Stomach (tissue), 8 donors: ENCODE measurements at regions not wholly inside any gene's neighbourhood (a gene's known extent, or its start where the extent isn't known, plus 50 kb on each side); places are given as distances from the start of the nearest gene placed in this dataset.

Experiments
- DNase-seq, 2 donors: peaks; one replicate each; pipeline versions ENCODE4 v3.0.0 to v3.0.0-alpha.2; 2013 to 2019
- H3K27ac ChIP-seq, 5 donors: fragments of 200-600 bp in 4 of 5; sonication (generic) in 4 of 5; one replicate each; pipeline ENCODE4 v1.5.1; 2013 to 2019; ENCODE audit warnings: mild to moderate bottlenecking in 1 of 5, moderate library complexity in 1 of 5
- H3K27me3 ChIP-seq, 3 donors: fragments of 200-600 bp; sonication (generic); one replicate each; pipeline ENCODE4 v1.5.1; 2017 to 2019; ENCODE audit warnings: mixed run types in 1 of 3
- H3K36me3 ChIP-seq, 4 donors: fragments of 200-600 bp; sonication (generic); 1 replicate in 3 of 4; 2 replicates in 1 of 4; pipeline ENCODE4 v1.5.1; 2016 to 2019
- H3K4me1 ChIP-seq, 4 donors: fragments of 200-600 bp; sonication (generic); one replicate each; pipeline ENCODE4 v1.5.1; 2016 to 2019
- H3K4me3 ChIP-seq, 4 donors: fragments of 200-600 bp; sonication (generic) in 3 of 4; one replicate each; pipeline ENCODE4 v1.5.1; 2016 to 2019; ENCODE audit warnings: mild to moderate bottlenecking in 1 of 4
- H3K9me3 ChIP-seq, 4 donors: fragments of 200-600 bp; sonication (generic); one replicate each; pipeline ENCODE4 v1.5.1; 2016 to 2019
- CTCF ChIP-seq, 7 experiments: fragments of 450-650 bp in 4 of 7; fragments of 200-600 bp in 3 of 7; sonication (generic) in 3 of 7; IDR thresholded peaks; one replicate each; pipeline ENCODE4 v1.5.1; 2016 to 2019; ENCODE audit warnings: antibody characterized with exemption in 7 of 7, control low read depth in 2 of 7, mild to moderate bottlenecking in 1 of 7
- EP300 ChIP-seq: sonication (generic); formaldehyde crosslinking; IDR thresholded peaks from one replicate; pipeline ENCODE4 v1.6.1; 2017; ENCODE audit warnings: antibody characterized with exemption
- POLR2A ChIP-seq, 4 donors: fragments of 450-650 bp; IDR thresholded peaks; one replicate each; pipeline ENCODE4 v1.6.1; 2016; ENCODE audit warnings: antibody characterized with exemption in 4 of 4, control low read depth in 2 of 4, mild to moderate bottlenecking in 1 of 4, moderate library complexity in 1 of 4
- POLR2AphosphoS5 ChIP-seq, 3 donors: sonication (generic); formaldehyde crosslinking; IDR thresholded peaks; one replicate each; pipeline ENCODE4 v1.6.1; 2016; ENCODE audit warnings: antibody characterized with exemption in 3 of 3
- WGBS, 5 donors: extraction: QIAGEN DNeasy Blood & Tissue Kit in 3 of 5; methylation state at CpG; one replicate each; pipeline versions ENCODE4 v1.1.5 to v1.1.7; 2013 to 2018; 5-methylcytosine and 5-hydroxymethylcytosine counted together
- intact Hi-C: fragments of 100-400 bp; cut with DNase I; formaldehyde crosslinking; loops from one replicate; pipeline ENCODE4 v1.15.1; 2023; ENCODE audit warnings: low total_unique reads
- donor health status: healthy with polysubstance abuse.
- donor health status: Bipolar disorder and iron deficiency.
- donor health status: healthy.

DNA sequence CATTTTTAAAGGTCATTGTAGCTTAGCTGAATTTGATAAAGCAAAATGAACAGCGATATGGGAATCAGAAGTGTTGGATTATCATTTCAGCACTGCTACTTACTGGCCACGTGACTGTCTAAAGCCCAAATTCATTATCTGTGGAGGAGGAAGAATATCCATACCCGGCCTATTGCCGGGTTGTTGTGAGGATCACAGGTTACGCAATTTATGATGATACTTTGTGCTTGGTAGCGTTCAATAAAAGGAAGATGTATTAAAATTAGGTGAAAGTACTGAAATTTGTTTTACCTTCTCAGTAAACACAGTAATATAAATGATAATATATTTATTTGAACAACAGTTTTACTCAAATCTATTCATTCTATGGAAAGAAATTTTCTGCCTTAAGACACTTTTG lies 1540.2 kb downstream of the ADGRL3 start:
- no peak for DNase-seq
- H3K27me3 ChIP-seq = no peaks in the 10 kb centered on the region
- H3K36me3 ChIP-seq = no peaks in the 10 kb centered on the region
- no peak for TF ChIP-seq EP300
- TF ChIP-seq POLR2A (IDR thresholded peaks at IDR 0.05) = no peak
- no peak for TF ChIP-seq POLR2AphosphoS5 (IDR thresholded peaks at IDR 0.05)
- TF ChIP-seq CTCF (IDR thresholded peaks at IDR 0.05) = no peak
- H3K27ac ChIP-seq = no peak overlapping the region
- no peaks in the 10 kb centered on the region for H3K4me1 ChIP-seq
- intact Hi-C loops = no loop called here
- H3K9me3 ChIP-seq = no peaks in the 10 kb centered on the region
- no peak overlapping the region for H3K4me3 ChIP-seq
- 80 to 82% (median 81%) methylated on average over 6 of the region's 6 CpGs for WGBS, 5 donors

DNA sequence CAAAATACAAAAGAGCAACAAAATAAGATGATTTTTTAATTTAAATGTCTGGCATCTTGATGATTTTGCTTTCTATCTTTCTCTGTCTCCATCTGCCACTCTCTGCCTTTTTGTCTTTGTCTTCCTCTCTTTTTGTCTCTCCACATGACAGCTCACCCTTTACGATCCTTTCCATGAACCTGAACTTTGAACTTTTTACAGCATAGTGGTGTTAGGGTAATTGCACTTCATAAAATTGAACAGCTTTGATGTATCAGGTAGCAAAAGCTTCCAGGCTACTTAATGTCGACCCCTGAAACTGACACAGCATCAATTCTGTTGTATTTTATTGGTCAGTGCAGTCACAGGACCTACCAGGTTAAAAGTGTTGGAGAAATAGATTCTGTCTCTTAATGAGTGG lies 1517.0 kb downstream of the ADGRL3 start:
- H3K36me3 ChIP-seq = no peaks in the 10 kb centered on the region
- H3K4me3 ChIP-seq = no peak overlapping the region
- no peak for DNase-seq
- H3K27ac ChIP-seq = no peak overlapping the region
- 37 to 50% (median 39%) methylated on average over 2 of the region's 2 CpGs for WGBS, 5 donors
- no peaks in the 10 kb centered on the region for H3K9me3 ChIP-seq
- intact Hi-C loops = no loop called here
- H3K27me3 ChIP-seq = no peaks in the 10 kb centered on the region
- TF ChIP-seq POLR2AphosphoS5 (IDR thresholded peaks at IDR 0.05) (no peak), CTCF (IDR thresholded peaks at IDR 0.05) (no peak), EP300 (no peak), POLR2A (IDR thresholded peaks at IDR 0.05) (no peak)
- no peaks in the 10 kb centered on the region for H3K4me1 ChIP-seq

GRCh38 chr4:62711575-62711974 lies 1511.4 kb downstream of the ADGRL3 start:
- DNase-seq = no peak
- H3K4me1 ChIP-seq = no peaks in the 10 kb centered on the region
- no peaks in the 10 kb centered on the region for H3K27me3 ChIP-seq
- H3K36me3 ChIP-seq = no peaks in the 10 kb centered on the region
- H3K9me3 ChIP-seq = no peaks in the 10 kb centered on the region
- no peak for TF ChIP-seq CTCF (IDR thresholded peaks at IDR 0.05)
- TF ChIP-seq POLR2AphosphoS5 (IDR thresholded peaks at IDR 0.05) = no peak
- TF ChIP-seq EP300 = no peak
- TF ChIP-seq POLR2A (IDR thresholded peaks at IDR 0.05) = no peak
- WGBS, 5 donors = 34 to 62% (median 57%) methylated on average over 1 of the region's 1 CpG
- no peak overlapping the region for H3K4me3 ChIP-seq
- intact Hi-C loops = no loop called here
- no peak overlapping the region for H3K27ac ChIP-seq

DNA sequence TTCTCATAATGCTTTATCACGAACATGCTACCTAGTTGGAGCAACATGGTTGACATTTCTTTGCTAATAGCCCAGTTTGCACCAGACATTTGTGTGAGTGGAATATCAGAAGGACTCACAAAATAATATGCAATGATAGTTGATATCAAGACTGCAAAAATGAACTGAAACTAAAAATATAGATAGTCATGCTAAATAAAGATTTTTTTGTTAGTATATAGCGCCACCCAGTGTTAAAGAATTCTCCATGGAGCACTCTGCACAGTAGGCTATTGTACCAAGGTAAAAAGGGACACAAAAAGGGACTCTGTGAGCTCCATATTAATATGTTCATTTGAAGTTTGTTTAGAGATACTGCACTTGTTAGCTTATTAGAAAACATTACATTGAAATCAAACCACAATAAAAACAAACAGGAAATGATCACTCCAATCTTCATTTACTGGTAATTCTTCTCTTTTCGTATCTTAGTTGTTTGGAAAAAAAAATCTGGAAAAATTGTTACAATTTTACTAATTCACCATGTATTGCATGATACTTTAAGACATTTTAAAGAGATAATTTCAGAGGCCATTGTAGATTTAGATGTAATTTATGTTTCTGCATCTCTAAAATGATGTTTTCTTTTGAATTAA lies 1509.6 kb downstream of the ADGRL3 start:
- H3K4me1 ChIP-seq = no peaks in the 10 kb centered on the region
- no peaks in the 10 kb centered on the region for H3K27me3 ChIP-seq
- no peaks in the 10 kb centered on the region for H3K36me3 ChIP-seq
- peak in 1 of 2 donors; percentile 53 for DNase-seq
- no peak overlapping the region for H3K27ac ChIP-seq
- intact Hi-C loops = no loop called here
- H3K4me3 ChIP-seq = peak overlapping the region in 2 of 4 donors; percentile 13 to 14
- H3K9me3 ChIP-seq = no peaks in the 10 kb centered on the region
- 44 to 52% (median 47%) methylated on average over 3 of the region's 3 CpGs for WGBS, 5 donors
- TF ChIP-seq CTCF (IDR thresholded peaks at IDR 0.05) (peak in 4 of 7 experiments; percentile 24 to 53 (median 37)), POLR2A (IDR thresholded peaks at IDR 0.05) (no peak), POLR2AphosphoS5 (IDR thresholded peaks at IDR 0.05) (no peak), EP300 (no peak)
